ENCODE measurements at regions not wholly inside any gene's neighbourhood (a gene's known extent, or its start where the extent isn't known, plus 50 kb on each side); places are given as distances from the start of the nearest gene placed in this dataset.

DNA sequence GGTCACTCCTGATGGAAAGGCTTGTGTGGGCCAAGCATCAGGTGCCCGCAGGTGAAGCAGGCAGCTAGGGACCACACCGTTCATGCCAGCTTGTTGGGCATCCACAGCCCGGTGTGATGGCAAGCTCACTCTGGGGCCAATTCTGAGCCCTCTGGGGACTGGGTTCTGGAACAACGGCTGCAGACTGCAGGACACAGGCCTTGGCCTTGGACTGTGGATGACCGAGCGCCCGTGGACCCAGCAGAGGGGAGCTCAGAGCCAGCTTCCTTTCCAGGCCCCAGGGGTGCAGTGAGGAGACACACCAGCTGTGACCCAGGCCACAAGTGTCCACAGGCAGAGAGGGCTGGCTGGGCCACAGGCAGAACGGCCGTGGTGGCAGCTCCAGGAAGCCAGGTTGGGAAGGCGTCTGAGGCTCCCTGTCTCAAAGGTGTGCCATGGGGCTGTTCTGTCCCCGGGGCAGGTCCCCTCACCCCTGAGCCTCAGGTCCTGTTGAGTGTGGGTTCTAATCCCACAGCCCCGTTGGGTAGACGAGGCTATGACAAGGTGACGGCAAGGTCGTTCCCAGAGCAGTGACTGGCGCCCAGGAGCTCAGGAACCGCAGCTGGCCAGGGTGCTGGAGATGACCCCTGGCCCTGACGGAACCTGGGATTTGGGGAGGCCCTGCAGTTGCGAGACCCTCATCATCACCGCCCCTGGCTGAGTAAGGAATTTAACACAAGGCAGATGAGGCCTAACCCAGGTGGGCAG, 1079.4 kb downstream of the BRD1 start:
- in situ Hi-C loops (cut with MboI; ENCODE audit: low sequenced_read_pairs) = no loop called here

DNA sequence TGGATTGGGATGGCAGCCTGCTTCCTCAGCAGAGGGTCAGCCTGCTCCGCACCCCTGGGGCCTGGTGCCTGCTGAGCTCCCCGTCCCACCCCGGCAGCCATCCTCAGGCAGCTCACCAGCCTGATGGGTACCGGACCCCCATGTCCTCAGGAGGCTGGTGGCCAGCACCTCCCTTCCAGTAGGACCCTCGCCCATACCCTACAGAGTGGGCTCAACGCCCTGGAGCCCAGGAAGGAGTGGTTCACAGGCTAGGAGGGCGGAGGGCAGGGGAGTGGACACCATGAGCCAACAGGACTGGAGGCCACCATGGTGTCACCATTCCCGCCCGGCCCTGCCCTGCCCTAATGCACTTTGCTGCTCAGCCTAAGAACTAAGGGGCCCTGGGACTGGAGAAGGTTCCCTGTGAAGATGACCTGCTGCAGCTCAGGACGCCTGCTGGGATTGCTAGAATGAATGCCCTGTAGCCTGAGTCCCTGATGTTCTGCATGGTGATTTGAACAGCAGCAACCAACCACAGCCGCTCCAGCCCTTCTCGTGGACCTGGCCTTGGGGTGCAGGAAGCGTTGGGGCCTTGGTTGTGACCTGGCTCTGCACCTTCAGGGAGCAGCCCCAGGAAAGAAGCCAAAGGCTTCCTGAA, 1080.8 kb downstream of the BRD1 start:
- in situ Hi-C loops (cut with MboI; ENCODE audit: low sequenced_read_pairs) = no loop called here

- in situ Hi-C loops (cut with MboI; ENCODE audit: low sequenced_read_pairs) = no loop called here
Observed at GRCh38 chr22:48745842-48746788, 1081.6 kb downstream of the BRD1 start.

DNA sequence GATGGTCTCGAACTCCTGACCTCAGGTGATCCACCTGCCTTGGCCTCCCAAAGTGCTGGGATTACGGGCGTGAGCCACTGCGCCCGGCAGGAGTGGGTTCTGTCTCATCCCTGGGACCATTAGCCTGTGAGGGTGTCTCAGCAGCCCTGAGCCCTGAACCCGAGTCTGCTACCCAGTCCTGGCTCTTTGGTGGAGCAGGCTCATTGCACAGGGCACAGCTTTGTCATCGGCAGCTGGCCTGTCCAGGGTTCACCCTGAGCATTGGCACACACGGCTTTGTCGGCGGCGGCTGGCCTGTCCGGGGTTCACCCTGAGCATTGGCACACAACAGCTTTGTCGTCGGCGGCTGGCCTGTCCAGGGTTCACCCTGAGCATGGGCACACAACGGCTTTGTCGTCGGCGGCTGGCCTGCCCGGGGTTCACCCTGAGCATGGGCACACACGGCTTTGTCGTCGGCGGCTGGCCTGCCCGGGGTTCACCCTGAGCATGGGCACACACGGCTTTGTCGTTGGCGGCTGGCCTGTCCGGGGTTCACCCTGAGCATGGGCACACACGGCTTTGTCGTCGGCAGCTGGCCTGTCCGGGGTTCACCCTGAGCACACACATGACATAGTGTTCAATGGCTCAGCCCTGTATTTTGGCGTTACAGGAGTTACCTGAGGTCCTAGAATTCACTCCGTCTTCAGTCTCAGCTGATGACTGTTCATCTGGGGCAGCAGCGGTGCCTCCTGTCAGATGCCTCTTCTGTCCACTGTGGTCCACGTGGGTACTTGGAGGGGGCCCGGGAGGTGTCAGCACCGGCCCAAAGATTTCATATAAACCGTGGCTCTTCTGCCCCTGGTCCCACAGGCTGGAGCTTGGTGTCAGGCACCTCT, 1082.5 kb downstream of the BRD1 start:
- in situ Hi-C loops (cut with MboI; ENCODE audit: low sequenced_read_pairs) = no loop called here

DNA sequence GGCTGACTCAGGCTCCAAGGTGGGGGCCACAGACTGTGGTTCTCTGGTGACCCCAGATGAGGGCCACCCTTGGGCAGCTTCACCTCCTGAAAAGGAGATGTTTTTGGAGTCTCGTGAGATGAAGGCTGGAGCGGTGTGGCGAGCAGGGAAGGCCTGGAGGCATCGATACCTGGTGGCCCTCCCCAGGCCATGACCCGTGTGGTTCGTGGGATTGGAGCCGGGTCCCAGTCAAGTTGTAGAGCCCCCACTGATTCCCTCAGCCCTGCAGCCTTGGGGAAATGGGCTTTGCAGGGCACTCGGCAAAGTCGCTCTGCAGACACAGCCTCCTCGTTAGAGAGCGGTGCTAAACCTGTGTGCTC, 1083.4 kb downstream of the BRD1 start:
- in situ Hi-C loops (cut with MboI; ENCODE audit: low sequenced_read_pairs) = no loop called here

DNA sequence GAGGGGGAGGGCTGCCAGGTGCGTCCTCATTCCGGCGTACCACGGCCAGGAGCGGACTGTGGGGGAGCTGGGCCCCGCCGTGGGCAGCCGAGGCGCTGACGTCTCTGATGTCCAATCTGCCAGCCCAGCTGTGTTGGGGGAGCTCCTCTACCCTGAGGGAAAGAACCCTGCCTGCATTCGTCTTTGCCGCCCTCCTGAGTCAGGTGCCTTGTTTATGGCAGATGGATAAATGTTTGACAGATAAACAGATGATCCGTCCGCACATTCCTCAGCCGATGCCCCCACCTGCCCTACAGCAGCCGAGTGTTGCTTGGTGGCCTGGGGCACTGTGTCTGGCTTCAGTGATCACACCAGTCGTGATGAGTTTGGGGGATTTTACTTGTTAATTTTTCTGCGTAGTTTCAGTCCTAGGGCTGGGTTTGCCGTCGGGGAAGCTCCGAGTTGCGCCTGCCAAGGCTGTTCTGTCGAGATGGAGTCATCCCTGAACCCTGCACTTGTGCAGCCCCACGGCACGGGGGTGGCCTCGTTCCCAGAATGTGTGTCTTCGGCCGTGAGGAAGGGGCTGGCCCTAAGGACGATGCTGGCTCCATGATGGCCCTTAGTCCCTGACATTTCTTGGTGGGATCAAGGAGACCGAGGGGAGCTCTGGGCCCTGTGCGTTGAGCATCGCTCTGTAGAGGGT, 1083.9 kb downstream of the BRD1 start:
- in situ Hi-C loops (cut with MboI; ENCODE audit: low sequenced_read_pairs) = no loop called here

DNA sequence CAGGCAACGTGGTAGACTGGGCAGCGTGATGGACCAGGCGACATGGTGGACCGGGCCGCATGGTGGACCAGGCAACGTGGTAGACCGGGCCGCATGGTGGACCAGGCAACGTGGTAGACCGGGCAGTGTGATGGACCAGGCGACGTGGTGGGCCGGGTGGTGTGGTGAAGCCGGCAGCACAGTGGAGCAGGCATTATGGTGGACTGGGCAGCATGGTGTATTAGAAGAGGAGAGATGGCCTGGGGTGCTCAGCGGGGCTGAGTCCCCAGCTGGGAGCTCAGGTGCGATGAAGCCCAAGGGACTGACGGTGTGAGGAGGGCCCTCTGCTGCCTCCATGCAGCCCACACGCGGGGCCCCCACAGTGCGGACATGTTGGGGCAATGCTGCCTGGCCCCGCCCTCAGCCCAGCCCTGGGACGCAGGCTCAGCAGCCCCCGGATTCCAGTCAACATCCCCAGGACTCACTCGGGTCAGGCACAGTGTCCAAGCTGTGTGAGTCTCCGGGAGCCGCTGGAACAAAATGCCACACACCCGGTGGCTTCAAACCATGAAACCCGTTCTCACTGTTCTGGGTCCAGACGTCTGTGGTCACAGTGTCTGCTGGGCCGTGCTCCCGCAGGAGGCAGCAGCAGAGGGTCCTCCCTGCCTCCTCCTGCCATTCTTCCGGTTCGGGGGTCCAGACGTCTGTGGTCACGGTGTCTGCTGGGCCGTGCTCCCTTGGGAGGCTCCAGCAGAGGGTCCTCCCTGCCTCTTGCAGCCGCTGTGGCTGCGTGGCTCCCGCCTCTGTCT, 1084.9 kb downstream of the BRD1 start:
- in situ Hi-C loops (cut with MboI; ENCODE audit: low sequenced_read_pairs) = no loop called here

DNA sequence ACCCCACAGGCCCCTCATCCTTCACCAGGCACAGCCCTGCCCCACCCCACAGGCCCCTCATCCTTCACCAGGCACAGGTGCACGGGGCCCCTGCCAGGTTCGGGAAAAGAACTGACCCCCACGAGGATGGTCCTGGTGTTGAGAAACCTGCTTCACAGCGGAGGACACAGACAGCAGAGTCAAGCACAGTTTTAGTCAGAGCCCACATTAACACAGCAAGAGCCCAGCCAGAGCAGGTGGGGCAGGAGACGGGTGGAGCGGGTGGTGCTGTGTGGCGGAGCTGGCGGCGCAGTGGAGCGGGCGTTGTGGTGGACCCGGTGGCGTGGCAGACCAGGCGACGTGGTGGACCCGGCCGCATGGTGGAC, 1085.5 kb downstream of the BRD1 start:
- in situ Hi-C loops (cut with MboI; ENCODE audit: low sequenced_read_pairs) = no loop called here

DNA sequence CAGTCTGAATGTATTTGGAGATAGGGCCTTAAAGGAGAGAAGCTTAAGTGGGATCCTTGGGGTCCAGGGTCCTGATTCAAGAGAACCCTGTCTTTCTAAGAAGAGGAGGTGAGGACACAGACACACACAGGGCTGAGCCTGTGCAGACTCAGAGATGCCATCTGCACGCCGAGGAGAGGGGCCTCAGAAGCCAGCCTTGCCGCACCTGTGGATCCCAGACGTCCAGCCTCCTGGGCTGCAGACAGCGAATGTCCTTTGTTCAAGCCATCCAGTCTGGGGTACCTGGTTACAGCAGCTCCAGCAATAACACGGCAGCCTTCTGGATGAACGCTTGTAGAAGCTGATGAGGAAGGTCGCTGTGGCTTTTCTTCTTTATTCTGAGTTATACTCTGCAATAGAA, 1086.1 kb downstream of the BRD1 start:
- in situ Hi-C loops (cut with MboI; ENCODE audit: low sequenced_read_pairs) = no loop called here

- in situ Hi-C loops (cut with MboI; ENCODE audit: low sequenced_read_pairs) = no loop called here
Observed at GRCh38 chr22:48740731-48741405, 1086.8 kb downstream of the BRD1 start.

GRCh38 chr22:48740086-48740730, 1087.5 kb downstream of the BRD1 start:
- in situ Hi-C loops (cut with MboI; ENCODE audit: low sequenced_read_pairs) = no loop called here

DNA sequence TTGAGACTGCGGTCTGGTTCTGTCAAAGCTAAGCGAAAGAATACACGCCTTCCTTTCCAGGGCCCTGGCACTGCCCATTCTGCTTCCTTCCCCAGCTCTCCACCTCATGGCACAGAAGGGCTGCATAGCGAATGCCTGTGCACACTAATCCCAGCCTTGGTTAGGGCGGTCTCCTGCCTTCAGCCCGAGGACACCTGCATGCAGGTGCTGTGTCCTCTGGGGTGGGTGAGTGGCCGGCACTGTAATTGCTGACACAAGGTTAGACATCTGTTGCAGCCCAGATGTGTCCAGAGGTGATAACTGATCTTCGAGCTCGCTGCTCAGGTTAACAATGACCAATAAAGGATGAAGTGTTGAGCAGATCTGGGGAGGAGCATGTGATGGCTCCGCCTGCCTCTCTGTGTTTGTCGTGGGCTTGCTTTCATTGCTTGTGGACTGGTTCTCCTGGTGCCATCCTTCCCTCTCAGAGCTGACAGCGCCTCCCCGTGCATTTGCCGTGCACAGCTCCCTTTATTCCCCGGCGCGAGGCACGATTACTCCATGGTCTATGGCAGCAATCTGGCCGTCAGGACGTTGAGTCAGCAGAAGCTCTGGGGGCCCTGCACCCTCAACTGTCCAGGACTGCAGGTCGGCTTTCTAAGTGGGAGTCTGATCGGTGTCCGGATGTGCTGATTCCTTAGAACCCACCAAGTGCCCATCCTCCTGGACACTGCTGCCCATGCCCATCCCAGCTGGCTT, 1088.2 kb downstream of the BRD1 start:
- in situ Hi-C loops (cut with MboI; ENCODE audit: low sequenced_read_pairs) = no loop called here

DNA sequence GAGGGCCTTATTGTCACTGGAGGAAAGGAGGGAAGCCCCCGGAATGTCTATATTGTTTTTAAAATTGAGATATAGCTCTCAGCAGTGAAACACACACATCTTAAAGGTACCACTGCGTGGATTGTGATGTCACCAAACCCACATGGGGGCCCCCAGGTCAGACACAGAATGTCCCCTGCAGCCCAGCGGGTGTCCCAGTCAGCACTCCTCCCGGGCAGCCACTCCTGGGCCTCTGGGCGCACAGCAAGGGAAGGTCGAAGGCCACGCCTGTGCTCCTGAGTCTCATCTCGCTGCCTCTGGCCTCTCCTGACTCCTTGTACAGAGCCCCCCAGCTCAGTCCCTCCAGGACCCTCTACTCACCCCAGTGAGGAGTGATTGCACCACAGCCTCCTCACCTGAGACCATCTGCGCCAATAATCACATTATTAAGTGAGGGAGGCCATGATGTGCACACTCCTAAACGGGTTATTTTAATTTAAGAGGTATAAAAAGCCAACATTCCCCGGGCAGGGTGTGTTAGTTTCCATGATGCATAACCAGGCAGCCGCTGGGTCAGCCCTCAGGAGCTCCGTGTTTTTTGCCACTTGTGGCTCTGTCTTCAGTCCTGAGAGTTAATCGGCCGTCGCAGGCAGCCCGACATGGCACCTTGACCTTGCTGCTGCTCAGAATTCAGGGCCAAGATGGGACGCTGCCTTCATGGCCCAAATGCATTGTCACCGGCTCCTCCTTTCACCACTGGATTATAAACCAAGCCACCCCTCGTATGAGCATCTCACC, 1089.3 kb downstream of the BRD1 start:
- in situ Hi-C loops (cut with MboI; ENCODE audit: low sequenced_read_pairs) = no loop called here

GRCh38 chr22:48737461-48738203, 1090.0 kb downstream of the BRD1 start:
- in situ Hi-C loops (cut with MboI; ENCODE audit: low sequenced_read_pairs) = no loop called here

DNA sequence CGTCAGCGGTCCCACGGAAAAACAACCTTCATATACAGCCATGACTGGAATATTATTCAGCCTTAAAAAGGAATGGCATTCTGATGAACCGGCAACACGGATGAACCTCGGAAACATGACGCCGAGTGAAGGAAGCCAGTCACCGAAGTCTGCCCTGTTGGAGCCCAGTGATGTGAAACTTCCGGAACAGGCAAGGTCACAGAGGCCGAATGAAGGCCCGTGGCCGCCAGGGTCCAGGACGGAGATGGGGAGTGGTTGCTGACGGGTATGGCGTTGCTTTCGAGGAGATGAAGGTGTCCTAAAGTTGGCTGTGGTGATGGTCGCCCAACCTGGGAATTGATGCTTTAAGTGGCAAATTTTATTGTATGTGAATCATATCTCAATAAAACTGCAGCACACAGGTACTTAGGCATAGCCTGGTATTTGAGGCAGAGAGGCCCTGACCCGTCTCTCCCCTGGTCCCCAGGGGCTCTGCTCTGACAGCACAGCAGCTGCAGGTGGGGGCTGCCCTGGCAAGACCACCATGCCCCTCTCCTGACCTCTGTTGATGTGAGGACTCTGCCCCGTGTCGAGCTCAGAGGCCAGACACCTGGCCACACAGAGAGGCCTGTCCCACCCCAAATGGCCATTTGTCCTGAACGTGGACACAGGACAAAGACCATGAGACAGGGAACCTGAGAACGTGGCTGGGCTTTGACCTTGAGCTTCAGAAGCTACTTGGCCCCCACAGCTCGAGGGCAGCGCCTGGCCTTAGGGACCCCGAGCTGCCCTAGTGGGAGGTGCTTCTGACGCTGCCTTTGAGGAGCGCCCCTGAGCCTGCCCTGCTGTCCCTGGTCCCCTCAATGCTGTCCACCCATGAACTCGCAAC, 1090.8 kb downstream of the BRD1 start:
- in situ Hi-C loops (cut with MboI; ENCODE audit: low sequenced_read_pairs) = no loop called here
